PC-3 (cell line): ENCODE measurements at regions not wholly inside any gene's neighbourhood (a gene's known extent, or its start where the extent isn't known, plus 50 kb on each side); places are given as distances from the start of the nearest gene placed in this dataset.

Source experiments
- EZH2 ChIP-seq: fragments of 300-600 bp; sonication (generic); IDR thresholded peaks from one replicate; pipeline ENCODE4 v1.6.1; 2017; ENCODE audit warnings: antibody characterized with exemption, mild to moderate bottlenecking, low read length; ENCODE audit not compliant: unreplicated experiment
- EZH2phosphoT487 ChIP-seq: fragments of 300-600 bp; sonication (generic); IDR thresholded peaks from 2 replicates; pipeline ENCODE4 v1.6.1; 2018; ENCODE audit warnings: mild to moderate bottlenecking, antibody characterized with exemption, low read length, borderline replicate concordance
- TF ChIP-seq, protein P1 (sequence below): fragments of 300-600 bp; sonication (generic); conservative IDR thresholded peaks from 2 replicates; pipeline ENCODE4 v1.5.1; 2017; ENCODE audit warnings: antibody characterized with exemption, low read depth, mild to moderate bottlenecking, low read length

DNA sequence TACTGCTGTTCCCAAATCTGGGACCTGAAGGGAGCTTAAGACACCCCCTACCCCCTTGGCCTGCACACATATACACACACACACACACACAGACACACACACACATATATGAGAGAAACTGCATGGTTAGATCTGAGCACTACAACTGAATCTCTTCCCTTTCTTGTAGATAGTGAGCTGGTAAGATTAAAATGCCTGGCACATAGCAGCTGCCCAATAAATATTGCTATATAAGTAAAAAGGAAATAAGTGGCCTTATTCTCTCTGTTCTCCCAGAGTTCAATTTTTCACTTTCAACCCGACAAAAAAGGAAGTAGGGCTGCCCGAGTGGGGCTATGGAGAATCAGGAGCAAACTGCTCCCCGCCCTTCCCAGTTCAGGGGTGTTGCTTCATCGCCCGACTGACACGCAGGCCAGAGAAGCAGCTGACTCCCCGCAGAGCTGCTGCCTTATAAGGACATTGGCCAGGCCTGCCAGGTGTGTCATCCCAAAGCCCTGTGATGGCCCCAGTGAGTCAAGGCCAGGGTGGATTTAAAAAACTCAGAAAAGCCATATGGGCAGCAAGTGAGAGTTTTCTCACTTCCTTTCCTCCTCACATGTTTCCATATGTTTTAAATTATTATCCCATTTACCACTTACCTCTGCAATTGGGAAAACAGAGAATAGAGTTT is 106.5 kb upstream of the SLC44A3 start:
- TF ChIP-seq, protein P1, sequence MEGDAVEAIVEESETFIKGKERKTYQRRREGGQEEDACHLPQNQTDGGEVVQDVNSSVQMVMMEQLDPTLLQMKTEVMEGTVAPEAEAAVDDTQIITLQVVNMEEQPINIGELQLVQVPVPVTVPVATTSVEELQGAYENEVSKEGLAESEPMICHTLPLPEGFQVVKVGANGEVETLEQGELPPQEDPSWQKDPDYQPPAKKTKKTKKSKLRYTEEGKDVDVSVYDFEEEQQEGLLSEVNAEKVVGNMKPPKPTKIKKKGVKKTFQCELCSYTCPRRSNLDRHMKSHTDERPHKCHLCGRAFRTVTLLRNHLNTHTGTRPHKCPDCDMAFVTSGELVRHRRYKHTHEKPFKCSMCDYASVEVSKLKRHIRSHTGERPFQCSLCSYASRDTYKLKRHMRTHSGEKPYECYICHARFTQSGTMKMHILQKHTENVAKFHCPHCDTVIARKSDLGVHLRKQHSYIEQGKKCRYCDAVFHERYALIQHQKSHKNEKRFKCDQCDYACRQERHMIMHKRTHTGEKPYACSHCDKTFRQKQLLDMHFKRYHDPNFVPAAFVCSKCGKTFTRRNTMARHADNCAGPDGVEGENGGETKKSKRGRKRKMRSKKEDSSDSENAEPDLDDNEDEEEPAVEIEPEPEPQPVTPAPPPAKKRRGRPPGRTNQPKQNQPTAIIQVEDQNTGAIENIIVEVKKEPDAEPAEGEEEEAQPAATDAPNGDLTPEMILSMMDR: no peak
- TF ChIP-seq EZH2: no peak
- TF ChIP-seq EZH2phosphoT487: no peak
